Natural killer cell (primary cell): ENCODE measurements at regions not wholly inside any gene's neighbourhood (a gene's known extent, or its start where the extent isn't known, plus 50 kb on each side); places are given as distances from the start of the nearest gene placed in this dataset.

ENCODE experiments used
- ATAC-seq, 3 donors: fragments of 150-1000 bp in 2 of 3; fragments of 200-7000 bp in 1 of 3; cut with Tn5 transposase; 1 replicate in 1 of 3; 2 replicates in 2 of 3; pipeline ENCODE4 v1.10.0; 2021; ENCODE audit warnings: mild to moderate bottlenecking in 2 of 3, moderate library complexity in 2 of 3
- DNase-seq, 2 donors: peaks; one replicate each; pipeline versions ENCODE4 v3.0.0 to v3.0.0-alpha.2; 2013 to 2021; ENCODE audit warnings: mixed read lengths in 1 of 2
- H3K27ac ChIP-seq: one replicate; pipeline ENCODE4 v1.5.1; 2013; ENCODE audit warnings: mild to moderate bottlenecking, low read length
- H3K27me3 ChIP-seq: one replicate; pipeline ENCODE4 v1.6.1; 2013; ENCODE audit warnings: low read length; ENCODE audit not compliant: control insufficient read depth, insufficient read depth
- H3K36me3 ChIP-seq: one replicate; pipeline ENCODE4 v1.6.1; 2013; ENCODE audit warnings: low read length; ENCODE audit not compliant: control insufficient read depth, insufficient read depth
- H3K4me1 ChIP-seq: one replicate; pipeline ENCODE4 v1.6.1; 2013; ENCODE audit warnings: low read length; ENCODE audit not compliant: control insufficient read depth, insufficient read depth
- H3K4me3 ChIP-seq: one replicate; pipeline ENCODE4 v1.5.1; 2013; ENCODE audit warnings: low read length
- H3K9me3 ChIP-seq: one replicate; pipeline ENCODE4 v1.6.1; 2013; ENCODE audit warnings: low read length; ENCODE audit not compliant: control insufficient read depth, insufficient read depth
- H3K27ac Mint-ChIP-seq, 2 donors: one replicate each; pipeline ENCODE4 v1.8.0; 2022; ENCODE audit warnings: mild to moderate bottlenecking in 2 of 2, mixed read lengths in 2 of 2, moderate library complexity in 1 of 2
- H3K27me3 Mint-ChIP-seq, 2 donors: one replicate each; pipeline ENCODE4 v1.8.0; 2022; ENCODE audit warnings: low read depth in 2 of 2, mixed read lengths in 2 of 2
- H3K36me3 Mint-ChIP-seq: one replicate; pipeline ENCODE4 v1.8.0; 2022; ENCODE audit warnings: mixed read lengths
- H3K4me1 Mint-ChIP-seq, 2 donors: one replicate each; pipeline ENCODE4 v1.8.0; 2022; ENCODE audit warnings: mixed read lengths in 2 of 2
- H3K4me3 Mint-ChIP-seq: one replicate; pipeline ENCODE4 v1.8.0; 2022; ENCODE audit warnings: mild to moderate bottlenecking, moderate library complexity, mixed read lengths
- H3K9me3 Mint-ChIP-seq, 2 donors: one replicate each; pipeline ENCODE4 v1.8.0; 2022; ENCODE audit warnings: mixed read lengths in 2 of 2
- WGBS: methylation state at CpG from one replicate; pipeline ENCODE4 v1.1.7; 2013; ENCODE audit warnings: missing lambda C conversion rate; ENCODE audit not compliant: insufficient coverage; 5-methylcytosine and 5-hydroxymethylcytosine counted together
- intact Hi-C: fragments of 100-400 bp; cut with micrococcal nuclease; formaldehyde crosslinking; loops from one replicate; pipeline ENCODE4 v1.14.2; 2022
- TF ChIP-seq, protein P1 (sequence below): fragments of 200-600 bp; IDR thresholded peaks from one replicate; pipeline ENCODE4 v1.8.0; 2022; ENCODE audit warnings: antibody characterized with exemption

DNA sequence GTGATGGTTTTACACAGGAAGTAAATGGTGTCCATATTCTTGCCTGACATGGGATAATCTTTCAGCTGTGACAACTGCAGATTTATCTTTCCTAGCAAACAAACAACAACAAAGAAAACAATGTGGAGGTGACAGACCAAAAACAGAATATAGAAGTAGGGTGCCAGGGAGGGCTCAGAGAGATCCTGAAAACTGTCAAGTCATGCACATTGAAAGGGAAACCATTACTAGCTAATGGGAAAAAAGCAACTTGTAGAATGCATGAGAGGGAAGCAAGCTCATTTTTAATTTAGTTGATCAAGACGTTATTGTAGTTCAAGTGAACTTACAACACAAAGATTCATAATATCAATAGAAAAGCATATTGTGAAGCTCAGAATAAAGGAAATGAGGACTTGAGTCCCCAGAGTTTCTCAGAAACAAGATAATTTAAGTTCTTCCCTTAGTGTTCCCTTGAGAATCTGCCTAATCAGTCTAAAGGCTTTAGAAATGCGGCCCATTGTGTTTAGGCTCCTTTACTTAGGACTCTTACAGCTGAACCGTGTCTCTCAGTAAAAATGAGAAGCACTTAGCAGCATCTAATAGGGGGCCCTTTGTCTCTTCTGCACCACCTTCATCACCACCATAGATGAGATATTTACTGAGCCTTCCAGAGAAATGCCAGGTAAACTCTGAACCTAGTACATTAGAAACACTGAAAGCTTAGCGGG lies 115.6 kb upstream of the CADPS start:
- H3K27me3 Mint-ChIP-seq = no peaks in the 10 kb centered on the region
- no peaks in the 10 kb centered on the region for H3K4me1 Mint-ChIP-seq
- TF ChIP-seq, protein P1, sequence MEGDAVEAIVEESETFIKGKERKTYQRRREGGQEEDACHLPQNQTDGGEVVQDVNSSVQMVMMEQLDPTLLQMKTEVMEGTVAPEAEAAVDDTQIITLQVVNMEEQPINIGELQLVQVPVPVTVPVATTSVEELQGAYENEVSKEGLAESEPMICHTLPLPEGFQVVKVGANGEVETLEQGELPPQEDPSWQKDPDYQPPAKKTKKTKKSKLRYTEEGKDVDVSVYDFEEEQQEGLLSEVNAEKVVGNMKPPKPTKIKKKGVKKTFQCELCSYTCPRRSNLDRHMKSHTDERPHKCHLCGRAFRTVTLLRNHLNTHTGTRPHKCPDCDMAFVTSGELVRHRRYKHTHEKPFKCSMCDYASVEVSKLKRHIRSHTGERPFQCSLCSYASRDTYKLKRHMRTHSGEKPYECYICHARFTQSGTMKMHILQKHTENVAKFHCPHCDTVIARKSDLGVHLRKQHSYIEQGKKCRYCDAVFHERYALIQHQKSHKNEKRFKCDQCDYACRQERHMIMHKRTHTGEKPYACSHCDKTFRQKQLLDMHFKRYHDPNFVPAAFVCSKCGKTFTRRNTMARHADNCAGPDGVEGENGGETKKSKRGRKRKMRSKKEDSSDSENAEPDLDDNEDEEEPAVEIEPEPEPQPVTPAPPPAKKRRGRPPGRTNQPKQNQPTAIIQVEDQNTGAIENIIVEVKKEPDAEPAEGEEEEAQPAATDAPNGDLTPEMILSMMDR = no peak
- Histone ChIP-seq H3K27me3 (no peaks in the 10 kb centered on the region), H3K36me3 (no peaks in the 10 kb centered on the region), H3K4me3 (no peak overlapping the region), H3K4me1 (no peaks in the 10 kb centered on the region), H3K9me3 (no peaks in the 10 kb centered on the region), H3K27ac (no peak overlapping the region)
- ATAC-seq = no peak
- DNase-seq = no peak
- peaks cover 18 to 25% of the 10 kb centered on the region in 2 donors for H3K9me3 Mint-ChIP-seq
- H3K27ac Mint-ChIP-seq = no peak overlapping the region
- no peaks in the 10 kb centered on the region for H3K36me3 Mint-ChIP-seq
- intact Hi-C loops = no loop called here
- no peak overlapping the region for H3K4me3 Mint-ChIP-seq
- WGBS = 82% methylated on average over 3 of the region's 4 CpGs

- TF ChIP-seq, protein P1 = no peak
- Mint-ChIP-seq H3K9me3 (peaks cover 21 to 29% of the 10 kb centered on the region in 2 donors), H3K4me3 (no peak overlapping the region), H3K27me3 (no peaks in the 10 kb centered on the region), H3K27ac (no peak overlapping the region), H3K36me3 (peaks cover 6% of the 10 kb centered on the region), H3K4me1 (no peaks in the 10 kb centered on the region)
- intact Hi-C loops = no loop called here
- ATAC-seq (no peak), DNase-seq (no peak)
- no peaks in the 10 kb centered on the region for H3K9me3 ChIP-seq
- WGBS = 43% methylated on average over 1 of the region's 1 CpG
- no peaks in the 10 kb centered on the region for H3K27me3 ChIP-seq
- H3K4me3 ChIP-seq = no peak overlapping the region
- no peaks in the 10 kb centered on the region for H3K36me3 ChIP-seq
- H3K4me1 ChIP-seq = no peaks in the 10 kb centered on the region
- no peak overlapping the region for H3K27ac ChIP-seq
Measured at GRCh38 chr3:62992520-62992919, 117.3 kb upstream of the CADPS start.

DNA sequence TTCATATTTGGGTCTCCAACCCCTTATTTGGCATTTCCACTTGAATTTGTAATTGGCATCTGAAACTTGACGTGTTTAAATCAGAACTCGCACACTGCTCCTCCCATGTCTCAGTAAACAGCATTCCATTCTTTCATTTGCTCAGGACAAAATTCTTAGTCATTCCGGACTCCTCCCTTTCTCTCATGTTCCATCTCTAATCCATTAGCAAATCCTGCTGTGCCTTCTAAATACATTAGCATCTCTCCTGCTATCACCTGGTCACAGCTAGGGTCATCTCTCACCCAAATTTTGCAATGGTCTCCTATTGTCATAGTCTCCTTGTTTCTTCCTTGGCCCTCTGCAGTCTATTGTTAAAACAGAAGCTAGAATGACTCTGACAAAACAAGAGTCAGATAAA lies 119.9 kb upstream of the CADPS start:
- Mint-ChIP-seq H3K4me3 (no peak overlapping the region), H3K27ac (no peak overlapping the region), H3K36me3 (peaks cover 6% of the 10 kb centered on the region), H3K9me3 (peaks cover 17 to 22% of the 10 kb centered on the region in 2 donors), H3K27me3 (no peaks in the 10 kb centered on the region), H3K4me1 (no peaks in the 10 kb centered on the region)
- H3K36me3 ChIP-seq = no peaks in the 10 kb centered on the region
- no peak overlapping the region for H3K4me3 ChIP-seq
- no peak for ATAC-seq
- TF ChIP-seq, protein P1 = no peak
- intact Hi-C loops = no loop called here
- no peak overlapping the region for H3K27ac ChIP-seq
- 88% methylated on average over 3 of the region's 3 CpGs for WGBS
- no peaks in the 10 kb centered on the region for H3K27me3 ChIP-seq
- H3K9me3 ChIP-seq = no peaks in the 10 kb centered on the region
- no peaks in the 10 kb centered on the region for H3K4me1 ChIP-seq
- no peak for DNase-seq

DNA sequence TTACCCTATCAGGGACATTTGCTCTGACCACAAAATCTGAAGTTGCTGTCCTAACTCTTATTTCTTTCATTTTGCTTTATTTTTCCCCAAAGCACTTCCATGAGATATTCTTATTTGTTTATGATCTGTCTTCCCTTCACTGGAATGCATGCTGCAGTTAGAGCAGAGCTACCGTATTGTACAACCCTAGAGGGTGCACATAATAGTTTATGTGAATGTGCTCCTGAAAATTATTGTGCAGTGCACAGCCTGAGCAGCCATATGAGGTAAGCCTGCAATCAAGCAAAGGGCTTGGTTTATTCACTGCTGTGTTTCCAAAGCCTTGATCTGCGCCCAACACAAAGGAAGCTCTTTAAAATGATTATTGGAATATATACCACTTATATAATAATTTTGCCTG lies 120.3 kb upstream of the CADPS start:
- Histone ChIP-seq H3K36me3 (no peaks in the 10 kb centered on the region), H3K27ac (no peak overlapping the region), H3K27me3 (no peaks in the 10 kb centered on the region), H3K9me3 (no peaks in the 10 kb centered on the region), H3K4me1 (no peaks in the 10 kb centered on the region), H3K4me3 (no peak overlapping the region)
- Mint-ChIP-seq H3K36me3 (peaks cover 6% of the 10 kb centered on the region), H3K9me3 (peaks cover 17 to 24% of the 10 kb centered on the region in 2 donors), H3K27ac (no peak overlapping the region), H3K4me3 (no peak overlapping the region), H3K27me3 (no peaks in the 10 kb centered on the region), H3K4me1 (no peaks in the 10 kb centered on the region)
- TF ChIP-seq, protein P1 = no peak
- ATAC-seq (no peak), DNase-seq (no peak)
- WGBS = 89% methylated on average over 1 of the region's 2 CpGs
- intact Hi-C loops = no loop called here
